ENCODE measurements at regions not wholly inside any gene's neighbourhood (a gene's known extent, or its start where the extent isn't known, plus 50 kb on each side); places are given as distances from the start of the nearest gene placed in this dataset.
"Not testable (repeated sequence)": the region's sequence is repeated elsewhere in the genome, so short reads cannot be mapped to it uniquely, and the experiment has no call there.

DNA sequence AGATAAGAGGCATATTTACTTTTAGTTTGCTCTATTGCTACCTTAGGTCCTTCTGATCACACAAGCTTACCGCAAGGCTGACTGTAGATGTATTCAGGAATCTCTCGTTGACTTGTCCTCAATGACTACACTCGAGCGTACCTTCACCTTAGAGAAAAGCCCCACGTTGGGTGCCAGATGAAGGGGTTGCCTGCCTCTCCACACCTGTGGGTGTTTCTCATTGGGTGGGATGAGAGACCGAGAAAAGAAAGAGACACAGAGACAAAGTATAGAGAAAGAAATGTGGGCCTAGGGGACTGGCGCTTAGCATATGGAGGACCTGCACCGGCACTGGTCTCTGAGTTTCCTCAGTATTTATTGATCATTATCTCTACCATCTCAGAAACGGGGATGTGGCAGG, 51.8 kb downstream of the ASCL4 start:
- H3K4me3 ChIP-seq, result no peak overlapping the region
- no peak overlapping the region for H3K27ac ChIP-seq

DNA sequence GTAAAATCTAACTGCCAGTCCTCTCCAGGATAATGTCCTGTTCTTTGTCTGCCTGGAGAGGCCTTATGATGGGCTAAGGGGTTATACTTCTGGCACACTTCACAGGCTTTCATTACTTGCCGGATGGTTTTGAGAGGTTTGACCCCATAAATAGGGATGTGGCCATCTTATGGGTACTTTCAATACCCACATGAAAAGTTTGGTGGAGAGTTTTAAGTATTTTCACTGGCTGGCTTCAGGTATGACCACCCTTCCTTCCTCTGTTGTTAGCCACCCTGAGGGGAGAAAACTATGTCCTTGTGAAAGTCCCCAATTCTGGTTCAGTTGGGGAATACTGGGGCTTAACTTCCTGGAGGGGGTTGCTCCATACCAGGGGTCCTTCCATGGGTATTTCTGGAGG, 54.8 kb downstream of the ASCL4 start:
- H3K27ac ChIP-seq, result no peak overlapping the region
- H3K4me3 ChIP-seq, result no peak overlapping the region

DNA sequence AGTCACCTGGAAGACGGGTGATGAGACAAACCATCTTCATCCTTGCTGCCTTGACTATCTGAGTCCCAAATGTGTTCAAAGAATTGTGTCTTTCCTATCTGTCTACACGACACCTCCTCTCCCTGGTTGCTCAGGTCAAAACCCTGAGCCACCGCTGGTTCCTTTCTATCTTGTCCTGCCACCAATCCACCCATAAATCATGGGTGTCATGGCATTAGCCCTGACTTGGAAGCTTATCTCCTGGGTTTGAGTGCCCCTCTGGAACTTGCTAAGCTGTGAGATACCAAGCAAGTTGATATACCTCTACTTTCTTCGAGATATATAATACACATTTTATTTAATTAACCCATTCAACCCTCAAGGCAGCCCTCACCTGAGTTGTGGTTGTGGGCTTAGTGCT, 57.9 kb downstream of the ASCL4 start:
- Histone ChIP-seq H3K27ac (no peak overlapping the region), H3K4me3 (no peak overlapping the region)

DNA sequence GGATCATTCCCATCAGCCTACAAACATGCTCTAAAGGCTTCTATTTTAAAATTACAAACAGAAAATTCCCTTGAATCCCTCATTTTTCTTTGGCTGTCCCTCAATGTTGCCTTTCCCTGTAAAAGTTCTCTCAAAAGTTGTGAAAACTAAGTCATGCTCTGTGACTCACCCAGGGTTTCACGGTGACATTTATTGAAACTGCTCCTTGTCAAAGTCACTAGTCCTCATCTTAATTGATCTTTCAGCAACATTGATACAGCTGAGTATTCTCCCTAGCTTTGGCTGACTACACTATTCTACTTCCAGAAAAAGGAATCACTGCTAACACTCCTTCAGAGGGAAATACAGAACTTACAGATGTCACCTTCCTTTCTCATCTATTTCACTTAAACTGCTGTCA, 65.7 kb downstream of the ASCL4 start:
- no peak overlapping the region for H3K4me3 ChIP-seq
- H3K27ac ChIP-seq, result no peak overlapping the region

DNA sequence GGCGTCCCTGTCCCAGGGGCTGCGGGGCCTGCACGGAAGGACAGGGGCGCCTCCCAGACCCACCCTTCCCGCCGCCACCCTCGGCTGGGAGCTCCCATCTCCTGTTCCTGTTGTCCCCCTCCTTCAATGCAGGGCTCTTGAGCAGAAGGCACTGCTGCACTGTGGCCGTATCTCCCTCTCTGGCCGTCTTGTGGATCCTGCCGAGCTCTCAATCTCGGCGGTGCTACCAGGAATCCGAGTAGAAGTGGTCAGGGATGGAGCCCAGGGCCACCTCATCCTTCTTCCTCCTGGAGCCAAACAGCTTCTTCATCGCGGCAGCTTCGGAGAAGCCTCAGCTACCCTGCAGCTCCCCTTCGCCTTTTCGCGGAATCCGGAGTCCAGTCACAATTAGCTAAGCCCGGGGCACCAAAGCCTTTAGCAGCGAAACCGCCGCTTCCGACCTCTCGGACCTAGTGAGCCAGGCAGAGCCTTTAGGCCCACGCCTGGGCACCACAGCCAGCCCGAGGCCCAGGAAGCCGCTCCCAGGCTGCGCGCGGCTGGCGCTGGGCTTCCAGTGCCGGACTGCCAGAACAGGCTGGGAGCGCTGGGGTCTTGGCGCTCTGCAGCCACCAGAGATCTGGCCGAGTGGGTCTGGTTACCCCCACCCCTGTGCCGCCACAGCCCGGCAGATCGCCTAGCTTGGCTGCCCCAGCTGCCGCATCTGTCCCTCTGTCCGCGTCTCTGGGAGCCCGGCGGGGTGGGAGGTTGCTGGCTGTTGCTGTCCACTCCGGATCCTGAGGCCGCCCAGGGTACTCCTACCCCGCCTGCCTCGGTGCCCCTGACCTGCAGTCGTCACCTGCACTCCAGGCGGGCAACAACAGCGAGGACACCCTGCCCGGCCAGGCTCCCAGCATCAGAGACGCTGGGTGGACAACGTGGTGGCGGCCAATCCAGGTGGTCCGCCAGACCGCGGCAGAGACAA, 69.1 kb downstream of the ASCL4 start:
- Histone ChIP-seq H3K4me3 (peak overlapping the region in 4 of 7 experiments; percentile 13 to 22 (median 20)), H3K27ac (no peak overlapping the region)

DNA sequence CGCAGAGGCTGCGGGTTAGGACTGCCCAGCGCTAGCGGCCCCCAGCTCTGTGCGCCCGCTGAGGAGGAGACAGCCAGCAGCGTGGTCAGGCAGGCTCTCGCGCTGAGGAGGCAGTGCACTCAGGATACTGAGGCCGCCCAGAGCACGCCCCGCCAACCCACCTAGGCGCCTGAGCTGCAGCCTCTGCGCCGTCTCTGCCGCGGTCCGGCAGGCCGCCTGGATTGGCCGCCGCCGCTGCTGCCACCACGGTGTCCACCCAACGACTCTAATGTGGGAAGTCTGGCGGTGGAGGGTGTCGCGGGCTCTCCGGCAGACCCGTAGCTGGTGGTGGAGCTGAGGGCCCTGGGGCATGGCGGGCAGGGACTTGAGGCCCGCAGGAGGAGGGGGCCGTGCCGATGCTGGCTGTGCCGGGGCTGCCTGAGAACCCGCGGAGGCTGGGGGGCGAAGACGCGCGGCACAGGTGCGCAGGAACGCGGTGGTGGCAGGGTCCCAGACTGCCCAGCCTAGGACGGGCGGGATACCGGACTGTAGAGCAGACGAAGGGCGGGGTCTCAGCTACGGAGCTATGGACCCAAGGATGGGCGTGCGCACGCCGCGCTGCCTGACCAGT, 69.9 kb downstream of the ASCL4 start:
- Histone ChIP-seq H3K4me3 (peak overlapping the region in 5 of 7 experiments; percentile 13 to 22 (median 18)), H3K27ac (no peak overlapping the region)

DNA sequence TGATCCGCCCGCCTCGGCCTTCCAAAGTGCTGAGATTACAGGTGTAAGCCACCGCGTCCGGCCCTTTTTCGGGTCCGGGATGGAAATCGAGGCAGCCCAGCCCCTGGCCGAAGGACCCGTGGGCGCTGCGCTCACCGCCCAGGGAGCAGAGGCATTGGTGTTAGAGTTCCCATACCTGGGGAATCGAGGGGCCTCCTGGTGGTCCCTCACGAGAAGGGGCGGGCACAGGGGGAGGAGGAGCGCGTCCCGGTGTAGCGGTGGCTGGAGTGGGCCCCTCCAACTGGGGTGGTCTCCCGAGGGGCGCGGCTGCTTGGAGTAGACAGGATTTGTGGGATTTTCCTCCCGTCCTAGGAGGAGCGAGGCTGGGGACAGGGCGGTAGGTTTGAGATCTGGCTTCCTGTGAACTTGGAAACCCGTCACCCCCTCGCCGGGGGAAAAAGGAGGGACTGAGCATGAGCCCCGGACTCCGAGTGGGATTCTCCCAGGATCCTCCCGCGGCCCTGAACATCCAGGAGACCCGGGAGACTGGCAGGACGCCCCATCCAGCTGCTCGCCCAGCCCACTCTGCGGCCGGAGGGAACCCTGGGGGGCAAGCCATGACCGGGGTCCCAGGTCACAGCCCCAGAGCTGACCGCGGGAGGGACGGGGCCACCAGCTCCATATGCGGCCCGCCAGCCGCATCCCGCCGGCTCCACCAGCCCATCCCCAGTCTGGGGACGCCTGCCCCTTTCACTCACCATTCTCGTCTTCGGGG, 70.9 kb downstream of the ASCL4 start:
- no peak overlapping the region for H3K4me3 ChIP-seq
- H3K27ac ChIP-seq, result no peak overlapping the region

DNA sequence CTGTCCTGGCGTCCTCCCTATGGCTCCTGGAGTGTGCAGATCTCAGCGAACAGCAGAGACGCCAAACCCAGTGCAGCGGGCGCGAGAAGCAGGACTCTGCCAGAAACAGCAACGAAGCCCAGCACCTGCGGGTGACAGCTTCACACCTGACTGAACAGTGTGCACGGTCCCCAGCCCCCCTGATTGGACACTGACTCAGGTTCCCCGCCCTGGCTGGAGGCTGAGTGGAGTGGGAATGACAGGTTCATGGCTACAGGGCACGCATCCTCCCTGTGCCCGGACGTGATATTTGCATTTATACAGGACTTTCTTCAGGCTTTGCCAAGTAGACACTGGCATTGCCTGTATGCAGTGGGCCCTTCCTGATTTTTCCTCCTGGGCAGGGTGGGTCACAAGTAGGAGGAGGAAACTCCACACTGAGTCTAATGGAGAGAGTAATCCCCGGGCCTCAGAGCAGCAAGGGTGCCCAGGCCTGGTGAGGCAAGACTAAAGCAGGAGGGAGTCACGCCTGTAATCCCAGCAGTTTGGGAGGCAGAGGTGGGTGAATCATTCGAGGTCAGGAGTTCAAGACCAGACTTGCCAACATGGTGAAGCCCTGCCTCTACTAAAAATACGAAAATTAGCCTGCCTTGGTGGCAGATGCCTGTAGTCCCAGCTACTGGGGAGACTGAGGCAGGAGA, 71.6 kb downstream of the ASCL4 start:
- Histone ChIP-seq H3K27ac (no peak overlapping the region), H3K4me3 (no peak overlapping the region)

DNA sequence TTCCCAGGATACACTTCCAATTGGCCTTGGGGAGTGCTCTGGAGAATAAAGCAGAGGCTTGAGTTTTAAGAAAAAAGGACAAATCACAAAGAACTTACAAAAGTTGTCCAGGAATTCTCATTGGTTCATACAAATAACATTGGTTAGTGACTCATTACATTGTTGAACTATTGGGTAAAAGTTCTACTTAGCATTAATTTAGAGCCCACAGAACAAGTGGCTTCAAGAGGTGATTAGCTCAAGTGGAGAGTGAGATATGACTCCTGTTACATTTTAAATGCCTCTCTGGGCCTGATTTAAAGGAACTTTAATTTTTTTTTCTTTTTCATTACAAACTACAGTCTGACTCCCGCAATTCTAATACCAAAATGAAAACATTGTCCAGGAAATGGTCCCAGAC, 72.9 kb downstream of the ASCL4 start:
- H3K4me3 ChIP-seq, result no peak overlapping the region
- H3K27ac ChIP-seq, result no peak overlapping the region

DNA sequence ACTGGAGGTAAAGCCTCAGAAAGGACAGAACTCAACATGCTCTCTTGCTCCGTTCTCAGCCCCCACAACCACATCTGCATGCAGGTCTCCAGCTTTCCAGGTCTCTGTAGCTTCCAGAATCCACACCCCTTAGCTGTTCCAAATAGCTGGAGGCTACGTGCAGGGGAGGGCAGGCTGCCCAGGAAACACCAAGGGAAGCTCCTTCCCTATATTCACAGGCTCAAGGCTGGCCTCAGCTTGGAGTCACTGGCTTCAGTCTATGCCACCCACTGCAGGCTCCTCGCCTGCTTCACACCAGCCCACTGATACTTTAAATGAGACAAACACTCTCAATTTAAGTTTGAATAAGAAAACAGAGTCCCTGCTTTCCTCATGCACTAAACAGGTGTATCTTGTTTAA, 73.3 kb downstream of the ASCL4 start:
- Histone ChIP-seq H3K4me3 (no peak overlapping the region), H3K27ac (no peak overlapping the region)

DNA sequence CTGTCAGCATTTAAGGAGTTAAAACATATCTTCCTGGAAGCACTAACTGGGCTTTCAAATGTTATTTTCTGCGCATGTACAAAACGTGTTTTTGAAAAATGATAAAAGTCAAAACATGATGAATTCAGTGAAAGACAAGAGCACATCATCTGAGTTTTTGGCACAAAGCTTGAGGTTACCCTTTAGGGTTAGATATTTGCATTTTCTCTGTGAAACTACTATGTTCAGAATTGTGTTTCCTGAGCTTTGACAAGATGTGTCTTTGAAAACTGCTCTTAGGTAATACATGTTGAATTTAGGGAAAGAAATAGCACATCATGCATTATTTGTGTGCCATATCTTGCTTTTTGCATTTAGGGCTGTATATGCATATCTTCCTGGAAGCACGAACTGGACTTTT, 79.0 kb downstream of the ASCL4 start:
- H3K4me3 ChIP-seq, result no peak overlapping the region
- H3K27ac ChIP-seq, result no peak overlapping the region

DNA sequence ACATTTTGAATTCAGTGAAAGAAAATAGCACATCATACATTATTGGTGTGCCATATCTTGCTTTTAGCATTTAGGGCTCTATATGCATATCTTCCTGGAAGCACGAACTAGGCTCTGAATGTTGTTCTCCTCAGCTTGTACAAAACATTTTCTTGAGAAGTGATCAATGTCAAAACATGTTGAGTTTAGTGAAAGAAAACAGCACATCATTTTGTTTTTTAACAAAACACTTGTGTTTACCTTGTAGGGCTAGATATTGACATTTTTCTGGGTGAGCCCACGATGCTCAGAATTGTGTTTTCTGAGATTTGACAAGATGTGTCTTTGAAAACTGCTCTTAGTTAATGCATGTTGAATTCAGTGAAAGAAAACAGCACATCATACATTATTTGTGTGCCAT, 81.0 kb downstream of the ASCL4 start:
- H3K4me3 ChIP-seq, result no peak overlapping the region

DNA sequence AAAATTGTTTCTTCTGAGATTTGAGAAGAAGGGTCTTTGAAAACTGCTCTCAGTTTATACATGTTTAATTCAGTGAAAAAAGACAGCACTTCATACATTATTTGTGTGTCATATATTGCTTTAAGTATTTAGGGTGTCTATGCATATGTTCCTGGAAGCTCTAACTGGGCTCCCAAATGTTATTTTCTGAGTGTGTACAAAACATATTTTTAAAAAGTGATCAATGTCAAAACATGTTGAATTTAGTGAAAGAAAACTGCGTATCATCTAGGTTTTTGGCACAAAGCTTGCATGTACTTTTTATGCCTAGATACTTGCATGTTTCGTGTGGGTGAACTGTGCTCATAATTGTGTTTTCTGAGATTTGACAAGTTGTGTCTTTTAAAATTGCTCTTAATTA, 81.6 kb downstream of the ASCL4 start:
- Histone ChIP-seq H3K4me3 (no peak overlapping the region), H3K27ac (no peak overlapping the region)

More for the DNA sequence above, 81.0 kb downstream of the ASCL4 start:
- no peak overlapping the region for H3K27ac ChIP-seq

DNA sequence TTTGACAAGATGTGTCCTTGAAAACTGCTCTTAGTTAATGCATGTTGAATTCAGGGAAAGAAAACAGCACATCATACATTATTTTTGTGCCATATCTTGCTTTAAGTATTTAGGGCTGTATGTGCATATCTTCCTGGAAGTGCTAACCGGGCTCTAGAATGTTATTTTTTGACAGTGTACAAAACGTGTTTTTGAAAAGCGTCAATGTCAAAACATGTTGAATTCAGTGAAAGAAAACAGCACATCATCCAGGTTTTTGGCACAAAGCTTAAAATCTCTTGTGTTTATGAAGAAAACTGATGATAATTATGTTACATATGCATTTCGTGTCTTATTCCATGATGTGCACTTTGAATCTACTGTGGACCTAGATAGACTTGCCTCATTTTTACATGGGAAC, 82.7 kb downstream of the ASCL4 start:
- Histone ChIP-seq H3K27ac (no peak overlapping the region), H3K4me3 (no peak overlapping the region)

DNA sequence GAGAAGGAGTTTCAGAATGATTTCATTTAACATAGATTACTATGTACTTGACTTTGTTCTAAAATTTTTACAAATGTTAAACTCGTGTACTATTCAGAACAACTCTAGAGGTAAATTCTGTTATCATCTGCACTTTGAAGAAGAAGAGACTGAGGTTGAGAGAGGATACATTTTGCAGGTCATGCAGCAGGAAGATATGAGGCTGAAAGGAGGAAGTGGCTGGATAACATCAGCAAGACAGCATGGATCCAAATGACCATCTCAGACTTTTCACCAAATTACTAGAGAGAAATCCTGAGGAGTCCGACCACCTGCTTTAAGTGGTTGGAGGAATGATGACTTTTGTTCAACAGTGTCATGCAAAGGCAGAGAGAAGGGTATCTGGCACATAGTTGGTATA, 84.9 kb downstream of the ASCL4 start:
- Histone ChIP-seq H3K4me3 (no peak overlapping the region), H3K27ac (no peak overlapping the region)

DNA sequence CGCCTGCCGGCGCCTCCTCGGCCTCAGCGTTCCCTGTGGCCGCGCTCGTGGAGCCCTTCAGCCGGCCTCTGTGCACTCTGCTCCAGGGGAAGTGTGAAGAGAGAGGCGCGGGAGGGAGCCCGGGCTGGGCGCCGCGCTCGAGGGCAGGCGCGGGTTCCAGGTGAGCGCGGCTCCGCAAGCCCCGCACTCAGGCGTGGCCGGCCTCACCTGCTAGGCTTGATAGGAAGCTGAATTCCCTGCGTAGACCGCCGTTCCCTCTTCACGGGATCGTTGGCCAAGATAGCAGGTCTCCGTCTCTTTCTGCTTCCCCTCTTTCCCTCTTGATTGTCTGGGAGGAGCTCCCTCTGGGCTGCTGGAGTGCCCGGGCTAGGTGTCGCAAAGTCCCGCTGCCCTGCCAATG, 89.7 kb downstream of the ASCL4 start:
- Histone ChIP-seq H3K4me3 (peak overlapping the region in 2 of 7 experiments; percentile 8 to 30), H3K27ac (no peak overlapping the region)

DNA sequence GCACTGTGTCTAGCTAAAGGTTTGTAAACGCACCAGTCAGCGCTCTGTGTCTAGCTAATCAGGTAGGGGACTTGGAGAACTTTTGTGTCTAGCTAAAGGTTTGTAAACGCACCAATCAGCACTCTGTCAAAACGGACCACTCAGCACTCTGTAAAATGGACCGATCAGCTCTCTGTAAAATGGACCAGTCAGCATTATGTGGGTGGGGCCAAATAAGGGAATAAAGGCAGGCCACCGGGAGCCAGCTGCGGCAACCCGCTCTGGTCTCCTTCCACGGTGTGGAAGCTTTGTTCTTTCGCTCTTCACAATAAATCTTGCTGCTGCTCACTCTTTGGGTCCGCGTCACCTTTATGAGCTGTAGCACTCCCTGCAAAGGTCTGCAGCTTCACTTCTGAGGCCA, 90.2 kb downstream of the ASCL4 start:
- H3K27ac ChIP-seq, result not testable (repeated sequence)
- H3K4me3 ChIP-seq, result peak overlapping the region in 2 of 7 experiments; percentile 8 to 30

DNA sequence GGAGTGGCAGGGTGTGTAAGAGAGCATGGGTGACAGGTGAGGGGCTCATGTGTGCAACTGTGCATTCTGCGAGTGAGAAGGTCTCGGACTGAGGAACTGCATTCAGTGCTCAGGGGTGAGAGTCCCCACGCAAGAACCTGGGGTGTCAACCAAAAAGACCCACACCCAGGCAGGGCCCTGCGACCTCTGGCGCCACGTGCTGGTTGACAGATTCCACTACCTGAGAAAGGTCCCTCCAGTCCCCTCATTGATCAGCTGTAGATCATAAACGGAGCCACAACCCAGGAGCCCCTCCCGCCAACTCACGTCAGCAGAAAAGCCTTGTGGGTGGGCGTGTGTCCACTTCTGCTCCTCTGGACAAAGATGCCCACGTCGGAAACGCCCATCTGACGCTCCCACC, 98.7 kb downstream of the ASCL4 start:
- no peak overlapping the region for H3K27ac ChIP-seq
- no peak overlapping the region for H3K4me3 ChIP-seq

DNA sequence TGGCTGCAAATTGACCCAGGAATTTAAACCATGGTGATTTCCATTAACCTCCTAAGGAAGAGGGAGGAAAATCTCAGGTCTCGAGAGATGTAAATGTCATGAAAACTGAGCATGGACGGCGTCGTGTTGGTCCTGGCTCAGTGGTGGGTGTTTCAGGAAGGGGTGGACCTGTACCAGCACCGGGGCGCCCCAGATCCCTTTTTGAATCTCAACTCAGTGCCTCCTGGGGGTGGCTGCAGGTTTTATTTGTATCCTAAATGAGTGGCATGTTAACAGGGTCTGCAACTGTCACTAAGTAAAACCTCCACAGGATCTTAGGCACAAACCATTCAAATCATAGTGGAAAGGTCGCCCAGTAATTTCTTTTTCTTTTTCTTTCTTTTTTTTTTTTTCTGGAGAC, 101.3 kb downstream of the ASCL4 start:
- no peak overlapping the region for H3K4me3 ChIP-seq
- no peak overlapping the region for H3K27ac ChIP-seq
